ENCODE measurements at regions not wholly inside any gene's neighbourhood (a gene's known extent, or its start where the extent isn't known, plus 50 kb on each side); places are given as distances from the start of the nearest gene placed in this dataset.

GRCh38 chr18:73782405-73782804 is 365.2 kb downstream of the FBXO15 start:
- DNase-seq = no peak

- no peak for DNase-seq
Measured at GRCh38 chr18:73780218-73780617, 367.4 kb downstream of the FBXO15 start.

GRCh38 chr18:73778032-73778359 is 369.6 kb downstream of the FBXO15 start:
- DNase-seq = no peak

- no peak for DNase-seq
Measured at GRCh38 chr18:73777356-73778031, 370.1 kb downstream of the FBXO15 start.

GRCh38 chr18:73774811-73775509 is 372.7 kb downstream of the FBXO15 start:
- no peak for DNase-seq

DNA sequence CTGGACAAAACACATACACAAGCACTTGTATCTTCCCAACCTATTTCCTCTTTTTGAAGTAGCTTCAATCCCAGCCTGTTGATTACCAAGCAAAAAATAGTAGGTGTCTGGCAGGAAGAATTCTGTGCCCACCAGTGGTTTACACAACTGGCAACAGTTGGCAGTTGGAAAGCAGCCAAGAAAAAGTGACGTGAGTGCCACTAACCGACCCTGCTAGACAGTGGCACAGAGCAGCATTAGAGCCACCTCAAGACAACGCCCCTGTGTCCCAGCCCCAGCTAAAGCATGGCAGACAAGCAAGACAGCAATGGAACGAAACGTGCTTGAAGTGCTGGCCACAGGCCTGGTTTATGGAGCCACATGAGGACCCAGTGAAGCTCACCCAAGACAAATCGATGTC is 379.6 kb downstream of the FBXO15 start:
- DNase-seq = no peak

GRCh38 chr18:73766910-73767515 is 380.6 kb downstream of the FBXO15 start:
- no peak for DNase-seq

DNA sequence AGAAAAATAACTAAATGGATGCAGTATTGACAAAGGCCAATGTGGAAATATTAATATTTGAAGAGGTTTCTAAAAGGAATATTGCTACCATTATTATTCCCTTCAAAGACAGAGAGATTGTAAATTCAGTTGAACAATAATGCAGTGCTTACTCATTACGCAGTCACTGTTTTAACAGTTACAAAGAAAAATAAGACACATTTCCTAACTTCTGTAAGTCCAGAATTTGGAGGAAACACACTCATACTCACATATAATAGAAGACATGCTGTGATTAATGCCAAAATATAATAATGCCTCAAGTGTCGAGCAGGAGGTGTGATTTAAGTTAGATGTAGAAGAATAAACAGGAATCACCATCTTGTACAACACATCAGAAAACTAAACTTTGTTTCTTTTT is 389.2 kb downstream of the FBXO15 start:
- DNase-seq = no peak

- no peak for DNase-seq
Measured at GRCh38 chr18:73756256-73757091, 391.2 kb downstream of the FBXO15 start.

DNA sequence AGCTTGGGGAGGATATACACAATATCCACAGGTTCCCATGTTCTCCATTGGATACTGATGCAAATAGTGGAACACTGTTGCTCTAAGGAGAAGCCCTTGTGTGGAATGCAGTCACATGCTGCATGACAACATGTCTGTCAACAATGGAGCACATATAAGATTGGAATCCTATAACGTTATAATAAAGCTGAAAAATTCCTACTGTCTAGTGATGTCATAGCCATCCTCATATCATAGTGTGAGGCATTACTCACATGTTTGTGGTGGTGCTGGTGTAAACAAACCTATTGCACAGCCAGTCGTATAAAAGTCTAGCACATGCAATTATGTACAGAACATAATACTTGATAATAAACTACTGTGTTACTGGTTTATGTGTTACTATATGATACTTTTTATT is 394.7 kb downstream of the FBXO15 start:
- DNase-seq = no peak

- no peak for DNase-seq
Measured at GRCh38 chr18:73752546-73752945, 395.1 kb downstream of the FBXO15 start.

- no peak for DNase-seq
Measured at GRCh38 chr18:73750052-73750451, 397.6 kb downstream of the FBXO15 start.

DNA sequence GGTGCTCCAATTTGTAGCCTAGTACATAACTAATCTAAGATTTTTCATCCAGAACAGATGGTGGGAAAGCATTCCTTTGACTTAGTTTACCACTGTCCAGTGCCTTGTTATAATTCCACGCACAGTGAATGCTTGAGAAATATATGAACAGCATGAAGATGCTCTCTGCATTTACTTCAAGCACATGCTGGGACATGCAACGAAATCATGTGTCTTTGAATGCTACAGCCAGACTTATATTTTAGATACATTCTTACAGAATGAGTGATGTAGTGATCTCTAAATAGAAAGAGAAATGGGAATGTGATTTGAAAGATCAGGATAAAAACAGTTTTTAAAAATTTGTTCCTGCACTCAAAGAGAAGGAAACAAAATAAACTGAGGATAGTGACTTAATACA is 398.3 kb downstream of the FBXO15 start:
- no peak for DNase-seq

DNA sequence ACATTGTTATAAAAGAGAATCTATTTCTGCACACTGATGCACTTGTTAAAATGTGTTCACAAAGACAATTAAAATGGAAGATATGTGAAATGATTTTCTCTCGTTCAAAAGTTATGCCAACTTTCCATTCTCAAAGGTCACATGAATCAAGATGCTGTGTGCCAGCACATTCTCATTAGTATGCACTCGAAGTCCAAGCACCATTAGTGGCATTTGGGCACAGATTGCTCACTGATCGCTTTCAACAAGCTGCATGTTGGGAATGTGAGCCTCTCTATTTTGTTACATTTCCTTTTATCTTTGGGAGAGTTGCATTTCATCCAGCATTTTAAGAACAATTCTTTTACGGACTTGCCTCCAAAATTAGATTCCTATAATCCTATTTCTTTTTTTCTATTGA is 398.9 kb downstream of the FBXO15 start:
- no peak for DNase-seq

DNA sequence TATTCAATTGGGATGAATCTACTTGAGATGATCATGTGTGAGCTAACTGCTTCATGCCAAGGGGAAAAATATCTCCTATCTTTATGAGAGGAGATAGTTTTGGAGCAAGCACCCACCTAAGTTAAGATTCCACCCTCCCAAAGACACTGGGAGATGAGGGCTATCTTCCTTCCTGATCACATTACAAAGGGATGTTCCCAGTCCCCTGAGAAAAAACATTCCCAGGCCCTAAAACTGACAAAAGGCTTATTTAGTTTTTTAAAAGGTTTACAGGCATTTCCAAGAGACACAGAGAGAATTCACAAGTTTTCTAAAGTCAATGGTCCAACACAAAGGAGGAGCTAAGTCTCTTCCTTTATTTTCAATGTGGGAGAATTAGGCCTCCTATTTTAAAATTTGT is 401.5 kb downstream of the FBXO15 start:
- no peak for DNase-seq

GRCh38 chr18:73742957-73743356 is 404.7 kb downstream of the FBXO15 start:
- no peak for DNase-seq

- DNase-seq = no peak
Measured at GRCh38 chr18:73741946-73742345, 405.7 kb downstream of the FBXO15 start.

- no peak for DNase-seq
Measured at GRCh38 chr18:73739098-73739497, 408.5 kb downstream of the FBXO15 start.

DNA sequence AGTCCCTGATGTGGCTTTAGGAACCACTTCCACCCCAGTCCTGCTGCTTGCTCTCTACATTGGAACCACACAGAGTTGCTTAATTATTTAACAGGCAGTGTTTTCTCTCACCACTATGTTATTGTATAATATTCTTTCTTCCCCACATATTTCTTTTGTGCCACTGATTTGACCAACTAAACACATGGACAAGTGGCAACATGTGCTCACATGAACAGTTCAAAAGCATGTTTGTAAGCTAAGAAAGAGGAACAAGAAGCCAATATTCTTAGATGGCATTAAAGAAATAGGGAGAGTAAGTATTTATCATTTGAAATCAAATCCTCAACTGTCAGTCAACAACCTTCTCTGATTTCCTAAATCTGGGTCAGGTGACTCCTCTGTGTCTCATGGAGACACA is 409.6 kb downstream of the FBXO15 start:
- DNase-seq = no peak

- DNase-seq = no peak
Measured at GRCh38 chr18:73735836-73736235, 411.8 kb downstream of the FBXO15 start.

DNA sequence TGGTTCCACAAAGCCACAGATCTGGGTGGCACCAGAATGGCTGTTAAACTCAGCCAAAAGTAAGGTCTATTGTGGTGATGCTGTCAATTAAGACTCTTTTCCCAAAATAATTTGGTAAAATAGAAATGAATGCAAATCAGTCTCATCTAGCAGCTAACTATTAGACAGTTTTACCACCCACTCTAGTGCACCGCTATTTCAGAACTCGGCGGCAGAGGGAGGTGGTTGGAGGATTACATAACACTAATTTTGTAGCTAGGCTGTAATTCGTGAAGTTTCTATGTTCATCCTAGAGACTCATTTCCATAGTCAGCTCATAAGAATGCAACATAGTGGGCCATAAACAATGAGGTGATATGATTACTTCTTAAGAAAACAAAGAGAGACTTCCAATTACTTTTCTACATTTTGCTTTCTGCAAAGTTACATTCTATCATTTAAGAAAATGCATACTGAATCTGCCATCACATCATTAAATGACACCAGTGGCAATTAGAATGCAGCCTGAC is 413.8 kb downstream of the FBXO15 start:
- DNase-seq = no peak

DNA sequence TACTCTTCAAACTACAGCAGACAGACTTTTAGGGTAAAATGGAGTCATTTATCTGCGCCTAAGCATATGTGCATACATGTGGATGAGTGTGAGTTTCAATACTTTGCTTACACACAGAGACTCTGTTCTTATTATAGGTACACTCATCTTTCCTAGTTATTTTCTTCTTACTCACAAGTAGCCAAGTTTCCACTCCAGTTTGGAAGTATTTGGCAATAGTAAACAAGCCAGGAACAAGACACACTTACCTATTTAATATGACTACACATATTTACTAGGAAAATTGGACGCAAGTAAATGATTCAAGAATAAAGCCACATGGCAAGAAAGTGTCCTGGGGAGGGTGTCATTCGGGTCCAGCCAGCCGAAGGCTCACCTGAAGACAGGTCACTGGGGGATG is 414.3 kb downstream of the FBXO15 start:
- DNase-seq = no peak

DNA sequence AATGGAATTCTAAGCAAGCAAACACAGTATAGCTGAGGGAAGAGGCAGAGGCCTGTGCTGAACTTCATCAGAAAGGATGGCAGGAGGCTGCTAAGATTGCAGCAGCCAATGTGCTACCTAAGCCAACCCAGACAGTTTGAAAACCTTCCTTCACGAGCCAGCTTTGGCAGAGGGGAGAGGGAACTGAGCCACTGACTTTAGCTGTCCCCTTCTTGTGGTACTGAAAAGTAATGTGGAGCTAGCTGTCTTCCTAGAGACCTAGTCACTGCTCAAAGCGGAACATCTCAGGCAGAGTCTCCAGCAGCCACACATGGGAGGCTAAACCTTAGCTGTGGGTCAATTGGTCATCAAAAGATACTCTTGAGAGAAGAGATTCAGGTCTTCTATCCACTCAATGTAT is 419.0 kb downstream of the FBXO15 start:
- DNase-seq = no peak

Data from NCI-H1048 (cell line).